GM12872 (cell line): ENCODE measurements at regions not wholly inside any gene's neighbourhood (a gene's known extent, or its start where the extent isn't known, plus 50 kb on each side); places are given as distances from the start of the nearest gene placed in this dataset.
A peak's percentile ranks its signal among the peaks of the same experiment; 100 is the strongest.

Experiments
- TF ChIP-seq, protein P1 (sequence below): IDR thresholded peaks from 3 replicates; pipeline ENCODE4 v1.5.1; 2011; ENCODE audit warnings: low read depth, mild to moderate bottlenecking, low read length, moderate library complexity; ENCODE audit not compliant: insufficient read depth

DNA sequence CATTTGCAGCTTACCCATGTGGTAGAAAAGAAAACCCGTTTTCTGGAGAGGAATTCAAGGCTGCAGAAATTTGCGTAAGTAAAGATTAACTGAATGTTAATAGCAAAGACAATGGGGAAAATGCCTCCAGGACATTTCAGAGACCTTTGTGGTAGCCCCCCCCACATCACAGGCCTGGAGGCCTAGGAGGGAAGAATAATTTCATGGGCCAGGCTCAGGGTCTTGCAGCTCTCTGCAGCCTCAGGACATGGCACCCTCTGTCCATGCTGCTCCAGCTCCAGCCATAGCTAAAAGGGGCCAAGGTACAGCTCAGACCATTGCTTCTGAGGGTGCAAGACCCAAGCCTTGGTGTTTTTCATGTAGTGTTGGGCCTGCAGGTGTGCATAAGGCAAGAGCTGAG is 92.7 kb upstream of the ZNF678 start:
- TF ChIP-seq, protein P1, sequence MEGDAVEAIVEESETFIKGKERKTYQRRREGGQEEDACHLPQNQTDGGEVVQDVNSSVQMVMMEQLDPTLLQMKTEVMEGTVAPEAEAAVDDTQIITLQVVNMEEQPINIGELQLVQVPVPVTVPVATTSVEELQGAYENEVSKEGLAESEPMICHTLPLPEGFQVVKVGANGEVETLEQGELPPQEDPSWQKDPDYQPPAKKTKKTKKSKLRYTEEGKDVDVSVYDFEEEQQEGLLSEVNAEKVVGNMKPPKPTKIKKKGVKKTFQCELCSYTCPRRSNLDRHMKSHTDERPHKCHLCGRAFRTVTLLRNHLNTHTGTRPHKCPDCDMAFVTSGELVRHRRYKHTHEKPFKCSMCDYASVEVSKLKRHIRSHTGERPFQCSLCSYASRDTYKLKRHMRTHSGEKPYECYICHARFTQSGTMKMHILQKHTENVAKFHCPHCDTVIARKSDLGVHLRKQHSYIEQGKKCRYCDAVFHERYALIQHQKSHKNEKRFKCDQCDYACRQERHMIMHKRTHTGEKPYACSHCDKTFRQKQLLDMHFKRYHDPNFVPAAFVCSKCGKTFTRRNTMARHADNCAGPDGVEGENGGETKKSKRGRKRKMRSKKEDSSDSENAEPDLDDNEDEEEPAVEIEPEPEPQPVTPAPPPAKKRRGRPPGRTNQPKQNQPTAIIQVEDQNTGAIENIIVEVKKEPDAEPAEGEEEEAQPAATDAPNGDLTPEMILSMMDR: no peak

DNA sequence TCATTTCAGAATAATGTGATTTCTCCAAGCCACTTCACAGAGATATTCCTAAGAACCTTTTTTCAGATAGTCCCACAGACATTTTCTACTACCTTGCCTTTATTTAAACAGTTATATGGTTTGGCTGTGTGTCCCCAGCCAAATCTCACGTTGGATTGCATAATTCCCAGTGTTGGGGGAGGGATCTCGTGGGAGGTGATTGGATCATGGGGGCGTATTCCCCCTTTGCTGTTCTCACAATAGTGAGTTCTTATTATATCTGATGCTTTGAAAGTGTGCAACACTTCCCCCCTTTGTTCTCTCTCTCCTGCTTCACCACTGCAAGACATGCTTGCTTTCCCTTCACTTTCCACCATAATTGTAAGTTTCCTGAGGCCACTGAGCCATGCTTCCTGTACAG is 93.6 kb upstream of the ZNF678 start:
- TF ChIP-seq, protein P1: no peak

DNA sequence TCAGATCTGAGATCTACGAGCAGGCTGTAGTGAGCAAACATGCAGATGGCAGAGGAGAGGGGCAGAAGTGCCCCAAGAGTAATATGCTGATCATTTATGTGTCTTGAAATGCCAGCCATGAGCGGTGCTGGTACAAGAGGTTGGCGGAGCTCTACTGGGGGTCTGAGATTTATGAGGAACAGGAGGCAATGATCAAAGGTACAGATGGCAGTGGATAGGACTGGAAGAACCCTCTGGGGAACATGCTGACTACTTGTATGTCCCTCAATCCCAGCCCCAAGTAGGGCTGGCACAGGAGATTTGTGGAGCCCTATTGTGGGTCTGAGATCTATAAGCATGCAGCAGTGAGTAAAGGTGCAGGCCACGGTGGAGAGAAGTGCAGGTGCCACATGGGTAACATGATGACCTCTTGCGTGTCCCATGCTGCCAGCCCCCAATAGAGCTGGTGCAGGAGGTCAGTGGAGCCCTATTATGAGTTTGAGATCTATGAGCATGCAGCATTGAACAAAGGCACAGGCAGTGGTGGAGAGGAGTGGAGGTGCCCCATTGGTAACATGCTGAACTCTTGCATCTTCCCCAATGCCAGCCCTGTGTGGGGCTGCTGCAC is 97.2 kb upstream of the ZNF678 start:
- TF ChIP-seq, protein P1: no peak

DNA sequence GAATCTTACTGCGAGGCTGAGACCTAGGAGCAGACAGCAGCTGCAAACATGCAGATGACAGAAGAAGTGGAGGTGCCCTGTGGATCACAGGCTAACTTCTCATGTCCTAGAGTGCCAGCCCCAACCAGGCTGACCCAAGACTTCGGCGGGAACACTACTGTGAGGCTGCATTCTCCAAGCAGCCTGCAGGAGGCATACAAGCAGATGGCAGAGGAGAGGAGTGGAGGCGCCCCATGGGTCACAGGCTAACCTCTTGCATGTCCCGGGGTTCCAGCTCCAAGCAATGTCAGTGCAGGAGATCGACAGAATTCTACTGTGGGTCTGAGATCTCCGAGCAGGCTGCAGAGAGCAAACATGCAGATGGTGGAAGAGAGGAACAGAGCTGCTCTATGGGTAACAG is 98.1 kb upstream of the ZNF678 start:
- TF ChIP-seq, protein P1: peak; percentile 21; the same call in 1 of the 3 replicates

DNA sequence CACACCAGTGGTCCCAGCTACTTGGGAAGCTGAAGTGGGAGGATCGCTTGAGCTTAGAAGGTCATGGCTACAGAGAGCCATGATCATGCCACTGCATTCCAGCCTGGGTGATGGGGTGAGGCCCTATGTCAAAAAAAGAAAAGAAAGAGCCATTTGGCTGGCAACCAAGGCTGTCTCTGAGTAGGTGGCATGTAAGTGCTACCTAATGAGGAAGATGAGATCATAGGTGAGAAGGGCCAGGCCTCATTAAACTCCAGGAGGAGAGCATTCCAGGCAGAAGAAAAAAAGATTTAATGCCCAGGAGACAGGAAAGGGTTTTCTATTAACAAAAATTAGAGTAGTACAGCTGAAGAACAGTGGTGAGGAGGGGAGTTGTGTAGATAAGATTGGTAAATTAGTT is 103.4 kb upstream of the ZNF678 start:
- TF ChIP-seq, protein P1: no peak

DNA sequence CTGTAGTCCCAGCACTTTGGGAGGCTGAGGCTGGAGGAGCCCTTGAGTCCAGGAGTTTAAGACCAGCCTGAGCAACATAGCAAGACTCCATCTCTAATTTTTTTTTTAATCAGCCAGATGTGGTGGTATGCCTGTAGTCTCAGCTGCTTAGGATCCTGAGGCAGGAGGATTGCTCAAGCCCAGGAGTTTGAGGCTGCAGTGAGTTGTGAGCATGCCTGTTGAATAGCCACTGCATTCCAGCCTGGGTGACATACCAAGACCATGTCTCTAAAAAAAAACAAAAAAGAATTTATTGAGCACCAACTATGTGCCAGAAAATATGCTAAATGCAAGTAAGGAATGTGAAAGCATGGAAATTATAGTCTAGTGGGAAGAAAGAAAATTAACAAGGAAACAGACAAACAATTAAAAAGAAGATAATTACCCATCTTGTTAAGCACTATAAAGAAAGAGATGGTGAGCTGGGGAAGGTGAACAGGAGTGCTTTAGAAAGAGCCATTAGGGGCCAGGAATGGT is 104.0 kb upstream of the ZNF678 start:
- TF ChIP-seq, protein P1: no peak

DNA sequence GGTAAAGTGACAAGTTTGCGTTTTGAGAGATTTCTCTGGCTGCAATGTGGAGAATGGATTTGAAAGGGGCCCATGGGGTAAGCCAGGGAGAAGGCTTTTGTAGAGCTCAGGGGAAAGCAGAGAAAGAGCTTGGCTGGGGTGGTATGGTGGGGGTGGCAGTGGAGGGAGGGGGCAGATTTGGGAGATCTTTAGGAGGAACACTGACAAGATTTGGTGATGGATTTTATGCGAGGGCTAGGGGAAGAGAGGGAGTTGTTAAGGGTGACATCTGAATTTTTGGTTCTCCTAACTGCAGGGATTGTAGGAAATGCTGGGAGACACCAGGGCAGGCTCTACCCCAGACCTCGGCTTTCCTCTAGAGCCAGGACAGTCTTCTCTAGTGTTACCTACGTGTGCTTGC is 108.7 kb upstream of the ZNF678 start:
- TF ChIP-seq, protein P1: no peak
